ENCODE measurements at regions not wholly inside any gene's neighbourhood (a gene's known extent, or its start where the extent isn't known, plus 50 kb on each side); places are given as distances from the start of the nearest gene placed in this dataset.
"Not testable (repeated sequence)": the region's sequence is repeated elsewhere in the genome, so short reads cannot be mapped to it uniquely, and the experiment has no call there.

DNA sequence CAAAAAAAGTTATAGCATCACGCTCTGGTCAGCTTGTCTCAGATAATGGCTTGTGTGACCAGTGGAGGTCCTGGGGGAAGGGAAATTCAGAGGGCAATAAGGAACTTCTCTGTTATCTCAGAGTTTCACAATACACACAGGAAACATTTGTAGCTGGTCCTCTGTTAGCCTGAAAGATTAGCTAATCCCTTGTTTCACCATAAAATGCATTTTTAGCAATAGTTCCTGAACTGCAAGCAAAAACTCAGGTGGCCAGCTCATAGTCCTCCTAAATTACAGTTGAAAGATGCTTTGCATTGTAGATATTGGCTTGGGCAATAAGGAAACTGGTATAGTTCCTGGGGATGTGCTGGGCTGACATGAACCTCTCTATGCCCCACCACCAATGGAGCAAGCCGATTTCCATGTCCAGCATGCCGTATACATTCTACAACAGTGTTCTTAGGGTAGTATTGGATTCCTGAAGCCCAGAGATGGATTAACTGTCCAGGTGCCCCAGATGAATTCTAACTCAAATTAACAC lies 141.5 kb upstream of the TBL1XR1 start:
- TF ChIP-seq POLR2A (IDR thresholded peaks at IDR 0.05; ENCODE audit: extremely low read depth, insufficient read length), result no peak
- TF ChIP-seq MYC (IDR thresholded peaks at IDR 0.05; ENCODE audit: low read depth, low read length), result peak; percentile 81
- TF ChIP-seq, protein P1, sequence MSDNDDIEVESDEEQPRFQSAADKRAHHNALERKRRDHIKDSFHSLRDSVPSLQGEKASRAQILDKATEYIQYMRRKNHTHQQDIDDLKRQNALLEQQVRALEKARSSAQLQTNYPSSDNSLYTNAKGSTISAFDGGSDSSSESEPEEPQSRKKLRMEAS (IDR thresholded peaks at IDR 0.05; ENCODE audit: low read depth, low read length), result peak; percentile 48
- no peak overlapping the region for H3K4me3 ChIP-seq (ENCODE audit: low read depth, low read length)

DNA sequence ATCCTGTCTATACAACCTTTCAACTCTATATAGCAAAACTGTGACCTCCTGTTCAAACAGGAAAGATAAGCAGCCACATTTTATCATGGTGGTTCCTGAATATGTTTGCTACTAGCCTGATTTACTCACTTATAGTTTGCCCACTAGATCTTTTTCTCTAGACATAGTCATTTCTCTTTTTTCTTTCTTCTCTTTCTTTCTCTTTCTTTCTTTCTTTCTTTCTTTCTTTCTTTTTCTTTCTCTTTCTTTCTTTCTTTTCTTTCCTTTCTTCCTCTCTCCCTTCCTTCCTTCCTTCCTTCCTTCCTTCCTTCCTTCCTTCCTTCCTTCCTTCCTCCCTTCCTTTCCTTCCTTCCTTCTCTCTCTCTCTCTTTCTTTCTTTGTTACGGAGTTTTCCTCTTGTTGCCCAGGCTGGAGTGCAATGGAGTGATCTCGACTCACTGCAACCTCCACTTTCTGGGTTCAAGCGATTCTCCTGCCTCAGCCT lies 142.0 kb upstream of the TBL1XR1 start:
- not testable (repeated sequence) for H3K4me3 ChIP-seq (ENCODE audit: low read depth, low read length); DNase-seq (ENCODE audit: low read depth)

More for the DNA sequence above, 141.5 kb upstream of the TBL1XR1 start:
- peak; percentile 96 for DNase-seq (ENCODE audit: low read depth)

DNA sequence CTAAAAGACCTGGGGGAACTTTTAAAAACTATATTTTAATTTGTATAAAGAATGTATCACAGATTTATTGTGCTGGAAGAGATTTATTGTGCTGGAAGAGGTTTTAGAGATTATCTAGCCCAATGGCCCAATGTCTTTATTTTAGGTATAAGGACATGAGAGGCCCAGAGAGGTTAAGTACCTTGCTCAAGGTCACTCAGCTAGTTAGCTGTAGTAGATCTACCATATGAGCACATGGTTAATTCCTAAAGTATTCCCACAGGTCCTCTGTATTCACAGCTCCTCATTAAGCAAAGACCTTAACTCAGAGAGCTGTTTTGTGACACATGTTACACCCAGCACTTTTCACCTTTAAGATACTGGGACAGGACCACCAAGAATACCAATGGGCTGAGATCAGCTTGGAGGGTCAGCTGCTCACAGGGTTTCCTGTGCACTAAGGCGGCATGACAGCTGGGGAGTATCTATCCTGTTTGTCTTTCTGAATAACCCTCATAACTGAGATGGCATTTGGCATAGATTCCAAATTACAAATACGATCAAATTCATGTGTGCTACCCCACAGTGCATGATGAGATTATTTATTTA lies 143.1 kb upstream of the TBL1XR1 start:
- no peak overlapping the region for H3K4me3 ChIP-seq (ENCODE audit: low read depth, low read length)
- TF ChIP-seq, protein P2, sequence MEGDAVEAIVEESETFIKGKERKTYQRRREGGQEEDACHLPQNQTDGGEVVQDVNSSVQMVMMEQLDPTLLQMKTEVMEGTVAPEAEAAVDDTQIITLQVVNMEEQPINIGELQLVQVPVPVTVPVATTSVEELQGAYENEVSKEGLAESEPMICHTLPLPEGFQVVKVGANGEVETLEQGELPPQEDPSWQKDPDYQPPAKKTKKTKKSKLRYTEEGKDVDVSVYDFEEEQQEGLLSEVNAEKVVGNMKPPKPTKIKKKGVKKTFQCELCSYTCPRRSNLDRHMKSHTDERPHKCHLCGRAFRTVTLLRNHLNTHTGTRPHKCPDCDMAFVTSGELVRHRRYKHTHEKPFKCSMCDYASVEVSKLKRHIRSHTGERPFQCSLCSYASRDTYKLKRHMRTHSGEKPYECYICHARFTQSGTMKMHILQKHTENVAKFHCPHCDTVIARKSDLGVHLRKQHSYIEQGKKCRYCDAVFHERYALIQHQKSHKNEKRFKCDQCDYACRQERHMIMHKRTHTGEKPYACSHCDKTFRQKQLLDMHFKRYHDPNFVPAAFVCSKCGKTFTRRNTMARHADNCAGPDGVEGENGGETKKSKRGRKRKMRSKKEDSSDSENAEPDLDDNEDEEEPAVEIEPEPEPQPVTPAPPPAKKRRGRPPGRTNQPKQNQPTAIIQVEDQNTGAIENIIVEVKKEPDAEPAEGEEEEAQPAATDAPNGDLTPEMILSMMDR (IDR thresholded peaks at IDR 0.05; ENCODE audit: low read depth, low read length), result no peak
- TF ChIP-seq POLR2A (IDR thresholded peaks at IDR 0.05; ENCODE audit: extremely low read depth, insufficient read length), result no peak
- no peak for TF ChIP-seq MYC (IDR thresholded peaks at IDR 0.05; ENCODE audit: low read depth, low read length)
- TF ChIP-seq, protein P1 (IDR thresholded peaks at IDR 0.05; ENCODE audit: low read depth, low read length), result no peak
- no peak for DNase-seq (ENCODE audit: low read depth)

DNA sequence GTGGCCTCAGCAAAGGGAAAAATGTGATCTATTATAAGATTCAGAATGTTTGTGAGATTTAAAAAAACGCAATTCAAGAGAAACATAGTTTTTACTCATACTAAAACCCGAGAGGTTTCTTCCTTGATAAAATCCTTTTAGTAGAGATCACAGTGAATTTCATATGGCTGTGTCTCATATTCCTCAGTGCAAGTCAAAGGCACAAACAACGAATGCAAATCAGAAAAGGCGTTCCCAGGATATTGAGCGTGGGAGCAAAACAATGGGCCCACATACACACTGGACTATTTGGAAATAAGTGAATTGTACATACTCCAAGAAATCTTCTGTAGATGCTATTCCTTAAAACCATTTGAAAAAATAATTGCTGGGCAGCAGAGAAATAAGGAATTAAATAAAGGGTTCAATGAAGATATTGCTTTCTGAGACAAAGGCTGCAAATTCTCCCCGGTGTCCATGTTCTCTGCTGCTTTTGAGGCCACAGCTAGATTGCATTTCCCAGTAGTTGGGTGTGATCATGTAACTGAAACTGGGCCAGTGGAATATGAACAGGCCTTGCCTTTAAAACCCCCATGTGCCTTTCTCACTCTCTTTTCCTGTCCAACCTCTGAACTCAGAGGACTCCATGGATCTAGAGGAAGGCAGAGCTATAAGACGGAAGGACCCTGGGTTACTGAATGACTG lies 144.6 kb upstream of the TBL1XR1 start:
- H3K4me3 ChIP-seq (ENCODE audit: low read depth, low read length), result no peak overlapping the region
- no peak for DNase-seq (ENCODE audit: low read depth)
- TF ChIP-seq MYC (IDR thresholded peaks at IDR 0.05; ENCODE audit: low read depth, low read length) (no peak), POLR2A (IDR thresholded peaks at IDR 0.05; ENCODE audit: extremely low read depth, insufficient read length) (no peak)
- TF ChIP-seq, protein P1 (IDR thresholded peaks at IDR 0.05; ENCODE audit: low read depth, low read length), result no peak
- TF ChIP-seq, protein P2 (IDR thresholded peaks at IDR 0.05; ENCODE audit: low read depth, low read length), result no peak

DNA sequence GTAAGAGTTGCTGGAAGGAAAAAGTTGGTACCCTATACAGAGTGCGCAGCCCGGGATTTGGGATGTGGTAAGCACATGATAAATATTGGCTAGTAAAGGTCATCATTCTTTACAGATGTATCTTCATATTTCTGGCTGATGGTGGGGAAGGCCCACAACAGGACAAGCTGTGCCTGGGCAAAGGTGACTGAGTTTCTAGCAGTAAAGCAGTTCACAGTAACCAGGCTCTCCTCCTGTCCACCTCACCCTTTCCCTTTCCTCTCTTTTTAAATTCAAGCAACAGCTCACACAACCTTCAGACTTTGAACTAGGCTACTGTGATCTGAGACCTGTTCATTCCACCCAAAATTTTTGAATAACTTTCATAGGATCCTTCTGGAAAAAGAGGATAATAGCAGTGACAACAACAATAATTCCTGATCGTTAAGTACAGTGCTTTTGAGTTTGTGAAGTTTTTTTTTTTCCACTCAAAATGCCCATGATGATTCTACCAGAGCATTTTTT lies 145.9 kb upstream of the TBL1XR1 start:
- no peak overlapping the region for H3K4me3 ChIP-seq (ENCODE audit: low read depth, low read length)
- no peak for DNase-seq (ENCODE audit: low read depth)
- no peak for TF ChIP-seq MYC (IDR thresholded peaks at IDR 0.05; ENCODE audit: low read depth, low read length)
- TF ChIP-seq, protein P2 (IDR thresholded peaks at IDR 0.05; ENCODE audit: low read depth, low read length), result no peak
- no peak for TF ChIP-seq POLR2A (IDR thresholded peaks at IDR 0.05; ENCODE audit: extremely low read depth, insufficient read length)
- TF ChIP-seq, protein P1 (IDR thresholded peaks at IDR 0.05; ENCODE audit: low read depth, low read length), result no peak

DNA sequence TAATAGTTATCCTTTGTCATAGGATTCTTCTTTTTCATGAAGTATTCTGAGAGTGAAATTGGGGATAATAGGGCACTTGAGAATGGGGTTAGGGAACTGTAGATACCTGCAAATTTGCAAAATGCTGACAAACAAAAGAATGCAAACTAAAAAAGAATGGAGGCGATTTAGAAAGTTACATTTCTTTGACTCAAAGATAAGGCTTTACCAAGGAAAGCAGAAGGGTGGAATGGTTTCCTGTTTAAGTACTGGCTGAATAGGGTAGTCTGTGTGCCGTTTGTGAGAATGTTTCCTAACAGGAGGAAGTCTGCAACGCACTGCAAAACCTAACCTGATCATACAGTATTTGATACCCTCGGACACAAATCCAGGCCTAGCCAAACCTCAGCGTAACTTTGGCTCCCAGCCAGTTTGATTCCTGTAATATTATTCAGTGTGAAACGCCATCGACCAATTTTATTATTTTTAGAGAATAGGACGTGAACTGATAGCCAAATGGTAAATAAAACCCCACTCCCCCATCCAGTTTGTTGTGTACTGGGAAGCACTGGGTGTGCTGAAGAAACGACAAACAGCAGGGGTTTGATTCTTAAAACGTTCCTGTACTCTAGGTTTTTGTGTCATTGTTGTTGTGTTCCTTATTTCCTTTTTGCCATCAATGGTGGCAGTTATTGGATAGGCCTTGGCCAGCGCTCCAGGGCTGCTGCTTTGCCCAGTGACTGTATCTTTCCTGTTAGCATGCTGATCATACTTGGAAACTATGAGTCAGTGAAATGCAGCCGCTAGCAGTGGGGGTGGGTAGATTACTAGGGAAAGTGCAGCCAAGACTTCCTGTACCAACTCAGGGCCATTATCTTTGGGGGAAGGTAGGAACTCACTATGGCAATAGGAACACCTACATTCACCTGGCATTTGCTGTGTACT lies 148.0 kb upstream of the TBL1XR1 start:
- H3K4me3 ChIP-seq (ENCODE audit: low read depth, low read length), result peak overlapping the region; percentile 14
- TF ChIP-seq POLR2A (IDR thresholded peaks at IDR 0.05; ENCODE audit: extremely low read depth, insufficient read length), result no peak
- TF ChIP-seq, protein P1 (IDR thresholded peaks at IDR 0.05; ENCODE audit: low read depth, low read length), result peak; percentile 43; the same call in 1 of the 2 replicates
- TF ChIP-seq, protein P2 (IDR thresholded peaks at IDR 0.05; ENCODE audit: low read depth, low read length), result no peak
- peak; percentile 59 for TF ChIP-seq MYC (IDR thresholded peaks at IDR 0.05; ENCODE audit: low read depth, low read length)
- DNase-seq (ENCODE audit: low read depth), result peak; percentile 93
